ENCODE measurements at regions not wholly inside any gene's neighbourhood (a gene's known extent, or its start where the extent isn't known, plus 50 kb on each side); places are given as distances from the start of the nearest gene placed in this dataset.

DNA sequence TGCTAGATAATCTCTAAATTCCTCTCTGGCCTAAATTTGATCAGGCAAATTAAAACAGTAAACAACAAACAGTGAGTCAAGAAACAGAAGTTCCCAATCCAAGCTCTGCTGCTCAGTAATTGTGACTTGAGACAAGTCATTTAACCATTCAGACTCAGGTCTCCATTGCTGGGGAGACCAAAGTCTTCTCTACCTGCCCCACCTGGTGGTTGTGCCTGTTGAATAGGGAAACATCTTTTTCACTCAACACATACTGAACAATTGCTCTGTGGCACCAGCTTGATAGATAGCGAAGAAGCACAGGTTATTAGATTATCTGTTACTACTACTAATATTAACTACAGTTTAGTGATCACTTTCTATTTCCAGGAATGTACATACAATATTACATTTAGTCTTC, 112.1 kb upstream of the EOLA2 start:
- TF ChIP-seq, protein P1, sequence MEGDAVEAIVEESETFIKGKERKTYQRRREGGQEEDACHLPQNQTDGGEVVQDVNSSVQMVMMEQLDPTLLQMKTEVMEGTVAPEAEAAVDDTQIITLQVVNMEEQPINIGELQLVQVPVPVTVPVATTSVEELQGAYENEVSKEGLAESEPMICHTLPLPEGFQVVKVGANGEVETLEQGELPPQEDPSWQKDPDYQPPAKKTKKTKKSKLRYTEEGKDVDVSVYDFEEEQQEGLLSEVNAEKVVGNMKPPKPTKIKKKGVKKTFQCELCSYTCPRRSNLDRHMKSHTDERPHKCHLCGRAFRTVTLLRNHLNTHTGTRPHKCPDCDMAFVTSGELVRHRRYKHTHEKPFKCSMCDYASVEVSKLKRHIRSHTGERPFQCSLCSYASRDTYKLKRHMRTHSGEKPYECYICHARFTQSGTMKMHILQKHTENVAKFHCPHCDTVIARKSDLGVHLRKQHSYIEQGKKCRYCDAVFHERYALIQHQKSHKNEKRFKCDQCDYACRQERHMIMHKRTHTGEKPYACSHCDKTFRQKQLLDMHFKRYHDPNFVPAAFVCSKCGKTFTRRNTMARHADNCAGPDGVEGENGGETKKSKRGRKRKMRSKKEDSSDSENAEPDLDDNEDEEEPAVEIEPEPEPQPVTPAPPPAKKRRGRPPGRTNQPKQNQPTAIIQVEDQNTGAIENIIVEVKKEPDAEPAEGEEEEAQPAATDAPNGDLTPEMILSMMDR (IDR thresholded peaks at IDR 0.05 in 4 of 5, conservative IDR thresholded peaks at IDR 0.05 in 1 of 5), result no peak
- TF ChIP-seq POLR2A (IDR thresholded peaks at IDR 0.05), result no peak

All from gastrocnemius medialis (tissue), 4 donors.